Brain microvascular endothelial cell (primary cell): ENCODE measurements at regions not wholly inside any gene's neighbourhood (a gene's known extent, or its start where the extent isn't known, plus 50 kb on each side); places are given as distances from the start of the nearest gene placed in this dataset.

Experiments
- DNase-seq: peaks from one replicate; pipeline ENCODE4 v3.0.0-alpha.2; 2020
- H3K27ac ChIP-seq: fragments of 250-450 bp; sonication (Bioruptor Pico); 2 replicates; pipeline ENCODE4 v1.5.1; 2020; ENCODE audit warnings: mild to moderate bottlenecking, moderate library complexity
- H3K27me3 ChIP-seq: fragments of 250-450 bp; sonication (Bioruptor Pico); replicated peaks from 2 replicates; pipeline ENCODE4 v1.5.1; 2020; ENCODE audit warnings: mild to moderate bottlenecking
- H3K36me3 ChIP-seq: fragments of 250-450 bp; sonication (Bioruptor Pico); replicated peaks from 2 replicates; pipeline ENCODE4 v1.5.1; 2020; ENCODE audit warnings: mild to moderate bottlenecking
- H3K4me3 ChIP-seq: 2 replicates; pipeline ENCODE4 v1.5.1; 2011; ENCODE audit warnings: low read depth, mild to moderate bottlenecking, control low read depth, low read length, moderate library complexity
- CTCF ChIP-seq: IDR thresholded peaks from 2 replicates; pipeline ENCODE4 v1.5.1; 2011; ENCODE audit warnings: low read depth, mild to moderate bottlenecking, moderate library complexity, low read length, control low read depth, inconsistent platforms; ENCODE audit errors: missing control alignments
- in situ Hi-C: cut with HindIII; loops from 2 replicates; pipeline ENCODE4 v1.10.0; 2017; ENCODE audit warnings: low sequenced_read_pairs, low pct_ligation_motif_present

GRCh38 chrX:723781-724180 lies 93.2 kb downstream of the SHOX start:
- no peak for DNase-seq
- Histone ChIP-seq H3K4me3 (no peak overlapping the region), H3K36me3 (no peaks in the 10 kb centered on the region), H3K27ac (no peak overlapping the region), H3K27me3 (no peaks in the 10 kb centered on the region)
- in situ Hi-C loops, result no loop called here
- TF ChIP-seq CTCF, result no peak

- no peak overlapping the region for H3K27ac ChIP-seq
- H3K27me3 ChIP-seq, result no peaks in the 10 kb centered on the region
- TF ChIP-seq CTCF, result no peak
- no peak for DNase-seq
- no peak overlapping the region for H3K4me3 ChIP-seq
- in situ Hi-C loops, result no loop called here
- no peaks in the 10 kb centered on the region for H3K36me3 ChIP-seq
Observed at GRCh38 chrX:721354-721753, 90.8 kb downstream of the SHOX start.

- in situ Hi-C loops, result no loop called here
- no peak for TF ChIP-seq CTCF
- no peaks in the 10 kb centered on the region for H3K36me3 ChIP-seq
- no peak overlapping the region for H3K27ac ChIP-seq
- H3K27me3 ChIP-seq, result no peaks in the 10 kb centered on the region
- H3K4me3 ChIP-seq, result no peak overlapping the region
- no peak for DNase-seq
Observed at GRCh38 chrX:720825-721224, 90.2 kb downstream of the SHOX start.

GRCh38 chrX:720250-720649 lies 89.7 kb downstream of the SHOX start:
- Histone ChIP-seq H3K4me3 (no peak overlapping the region), H3K36me3 (no peaks in the 10 kb centered on the region), H3K27ac (no peak overlapping the region), H3K27me3 (no peaks in the 10 kb centered on the region)
- no peak for TF ChIP-seq CTCF
- no peak for DNase-seq
- in situ Hi-C loops, result no loop called here

- Histone ChIP-seq H3K27me3 (no peaks in the 10 kb centered on the region), H3K27ac (no peak overlapping the region), H3K36me3 (no peaks in the 10 kb centered on the region), H3K4me3 (no peak overlapping the region)
- TF ChIP-seq CTCF, result no peak
- in situ Hi-C loops, result no loop called here
- no peak for DNase-seq
Observed at GRCh38 chrX:716136-716535, 85.5 kb downstream of the SHOX start.

- H3K27ac ChIP-seq, result no peak overlapping the region
- in situ Hi-C loops, result no loop called here
- no peak for DNase-seq
- no peak overlapping the region for H3K4me3 ChIP-seq
- no peak for TF ChIP-seq CTCF
- H3K36me3 ChIP-seq, result no peaks in the 10 kb centered on the region
- H3K27me3 ChIP-seq, result no peaks in the 10 kb centered on the region
Observed at GRCh38 chrX:714131-714530, 83.5 kb downstream of the SHOX start.
